Heart left ventricle (tissue), 13 donors: ENCODE measurements at regions not wholly inside any gene's neighbourhood (a gene's known extent, or its start where the extent isn't known, plus 50 kb on each side); places are given as distances from the start of the nearest gene placed in this dataset.

Source experiments
- POLR2A ChIP-seq, 2 donors: fragments of 450-650 bp; IDR thresholded peaks; one replicate each; pipeline ENCODE4 v1.6.1; 2017; ENCODE audit warnings: antibody characterized with exemption in 2 of 2, mild to moderate bottlenecking in 2 of 2, moderate library complexity in 2 of 2
- TF ChIP-seq, protein P1 (sequence below), 12 donors: fragments of 200-600 bp; sonication (generic) in 4 of 12; IDR thresholded peaks; one replicate each; pipeline versions ENCODE4 v1.5.0 to v1.8.0; 2018 to 2022; ENCODE audit warnings: antibody characterized with exemption in 12 of 12, mild to moderate bottlenecking in 5 of 12
- donor health status: ischemic (EF 13 %, LVEDD 7.1; RV severe dilation, severe dysfunction).
- donor health status: DM: no; HTN: yes; CAD: no.
- donor health status: DM: no; HTN: no; CAD: no.
- donor health status: ischemic (EF 25% LVEDD 6.9; RV normal size, moderate dysfunction).
- donor health status: ischemic (EF 25% LVEDD 5.7; RV mildly dilated, moderate dysfunction).
- donor health status: ischemic (EF 35%, LVEDD 5.7; RV mildly dilated, moderate dysfunction).
- donor health status: nonischemic (EF 11% LVEDD 7.7; RV severe dilation, severe dysfunction).
- donor health status: DM: yes; HTN: yes; CAD: no.
- donor health status: PGD.
- donor health status: ischemic (EF 29% LVEDD 5.4; RV normal size, mild dysfunction).
- donor health status: nonischemic (EF 23%, LVEDD 6.1; RV moderate dilation, normal function).

DNA sequence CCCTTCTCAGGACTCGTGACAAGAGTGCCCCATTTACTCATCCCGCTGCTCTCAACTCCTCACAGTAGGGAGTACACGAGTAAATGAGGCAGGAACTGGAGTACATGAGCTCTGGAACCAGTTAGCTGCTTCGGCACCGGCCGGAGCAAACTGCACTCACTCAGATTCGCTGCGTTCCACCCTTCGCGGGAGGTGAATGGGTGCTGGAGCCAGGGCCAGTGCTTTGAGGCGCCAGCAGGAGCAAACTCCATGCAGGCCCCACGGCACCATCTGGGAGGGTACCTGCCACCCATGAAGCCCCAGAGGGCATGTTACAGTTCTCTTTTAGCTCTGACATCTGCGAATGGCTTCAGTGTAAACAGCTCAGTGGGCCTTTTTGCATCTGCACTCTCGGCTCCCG is 315.5 kb upstream of the GK2 start:
- TF ChIP-seq, protein P1, sequence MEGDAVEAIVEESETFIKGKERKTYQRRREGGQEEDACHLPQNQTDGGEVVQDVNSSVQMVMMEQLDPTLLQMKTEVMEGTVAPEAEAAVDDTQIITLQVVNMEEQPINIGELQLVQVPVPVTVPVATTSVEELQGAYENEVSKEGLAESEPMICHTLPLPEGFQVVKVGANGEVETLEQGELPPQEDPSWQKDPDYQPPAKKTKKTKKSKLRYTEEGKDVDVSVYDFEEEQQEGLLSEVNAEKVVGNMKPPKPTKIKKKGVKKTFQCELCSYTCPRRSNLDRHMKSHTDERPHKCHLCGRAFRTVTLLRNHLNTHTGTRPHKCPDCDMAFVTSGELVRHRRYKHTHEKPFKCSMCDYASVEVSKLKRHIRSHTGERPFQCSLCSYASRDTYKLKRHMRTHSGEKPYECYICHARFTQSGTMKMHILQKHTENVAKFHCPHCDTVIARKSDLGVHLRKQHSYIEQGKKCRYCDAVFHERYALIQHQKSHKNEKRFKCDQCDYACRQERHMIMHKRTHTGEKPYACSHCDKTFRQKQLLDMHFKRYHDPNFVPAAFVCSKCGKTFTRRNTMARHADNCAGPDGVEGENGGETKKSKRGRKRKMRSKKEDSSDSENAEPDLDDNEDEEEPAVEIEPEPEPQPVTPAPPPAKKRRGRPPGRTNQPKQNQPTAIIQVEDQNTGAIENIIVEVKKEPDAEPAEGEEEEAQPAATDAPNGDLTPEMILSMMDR (IDR thresholded peaks at IDR 0.05) = no peak
- TF ChIP-seq POLR2A (IDR thresholded peaks at IDR 0.05) = no peak
